C4-2B (cell line): ENCODE measurements at regions not wholly inside any gene's neighbourhood (a gene's known extent, or its start where the extent isn't known, plus 50 kb on each side); places are given as distances from the start of the nearest gene placed in this dataset.

Experiments
- CTCF ChIP-seq: fragments of 450-650 bp; conservative IDR thresholded peaks from 2 replicates; pipeline ENCODE4 v1.5.1; 2017; ENCODE audit warnings: mild to moderate bottlenecking
- ZFX ChIP-seq: fragments of 450-650 bp; IDR thresholded peaks from 2 replicates; pipeline ENCODE4 v1.6.1; 2017

- no peak for TF ChIP-seq CTCF
- TF ChIP-seq ZFX: no peak
Observed at GRCh38 chr9:115596021-115596745, 478.2 kb upstream of the TNC start.
